NT2/D1 (cell line): ENCODE measurements at regions not wholly inside any gene's neighbourhood (a gene's known extent, or its start where the extent isn't known, plus 50 kb on each side); places are given as distances from the start of the nearest gene placed in this dataset.

Experiments
- DNase-seq: peaks from one replicate; pipeline ENCODE4 v3.0.0-alpha.2; 2011; ENCODE audit warnings: low read depth, low spot score
- H3K27me3 ChIP-seq: 2 replicates; pipeline ENCODE4 v1.6.0; 2011; ENCODE audit warnings: mild to moderate bottlenecking; ENCODE audit not compliant: insufficient read length, insufficient read depth
- H3K36me3 ChIP-seq: 2 replicates; pipeline ENCODE4 v1.6.1; 2011; ENCODE audit warnings: mild to moderate bottlenecking, low read length, mixed read lengths; ENCODE audit not compliant: insufficient read depth, insufficient read length
- H3K4me1 ChIP-seq: 2 replicates; pipeline ENCODE4 v1.5.1; 2011; ENCODE audit not compliant: insufficient read depth, insufficient read length
- H3K4me3 ChIP-seq: 2 replicates; pipeline ENCODE4 v1.5.1; 2011; ENCODE audit warnings: low read depth; ENCODE audit not compliant: insufficient read length
- H3K9ac ChIP-seq: 2 replicates; pipeline ENCODE4 v1.6.0; 2011; ENCODE audit warnings: low read depth; ENCODE audit not compliant: insufficient read length
- H3K9me3 ChIP-seq: 2 replicates; pipeline ENCODE4 v1.5.1; 2011; ENCODE audit warnings: mild to moderate bottlenecking, low read length; ENCODE audit not compliant: insufficient read depth
- SUZ12 ChIP-seq: IDR thresholded peaks from 2 replicates; pipeline ENCODE4 v1.6.1; 2011; ENCODE audit not compliant: insufficient read length, insufficient read depth; ENCODE audit errors: extremely low read depth
- YY1 ChIP-seq: IDR thresholded peaks from 2 replicates; pipeline ENCODE4 v1.6.1; 2011; ENCODE audit not compliant: insufficient read length, insufficient read depth
- ZNF274 ChIP-seq: IDR thresholded peaks from 2 replicates; pipeline ENCODE4 v1.6.1; 2011; ENCODE audit warnings: mild to moderate bottlenecking, low read depth, low read length

GRCh38 chrX:129238011-129238410 lies 285.3 kb downstream of the SMARCA1 start:
- Histone ChIP-seq H3K4me3 (no peak overlapping the region), H3K9ac (no peak overlapping the region), H3K36me3 (no peaks in the 10 kb centered on the region), H3K9me3 (no peaks in the 10 kb centered on the region), H3K4me1 (no peaks in the 10 kb centered on the region), H3K27me3 (no peaks in the 10 kb centered on the region)
- DNase-seq, result no peak
- TF ChIP-seq SUZ12, result no peak
- TF ChIP-seq YY1, result no peak
- TF ChIP-seq ZNF274, result no peak

- DNase-seq, result no peak
- Histone ChIP-seq H3K27me3 (no peaks in the 10 kb centered on the region), H3K9ac (no peak overlapping the region), H3K4me3 (no peak overlapping the region), H3K4me1 (no peaks in the 10 kb centered on the region), H3K9me3 (no peaks in the 10 kb centered on the region), H3K36me3 (no peaks in the 10 kb centered on the region)
- no peak for TF ChIP-seq YY1
- no peak for TF ChIP-seq ZNF274
- no peak for TF ChIP-seq SUZ12
Observed at GRCh38 chrX:129235903-129236302, 287.4 kb downstream of the SMARCA1 start.

- Histone ChIP-seq H3K9me3 (no peaks in the 10 kb centered on the region), H3K4me1 (no peaks in the 10 kb centered on the region), H3K9ac (no peak overlapping the region), H3K36me3 (no peaks in the 10 kb centered on the region), H3K4me3 (no peak overlapping the region), H3K27me3 (no peaks in the 10 kb centered on the region)
- no peak for TF ChIP-seq YY1
- no peak for TF ChIP-seq ZNF274
- no peak for TF ChIP-seq SUZ12
- no peak for DNase-seq
Observed at GRCh38 chrX:129233786-129234185, 289.5 kb downstream of the SMARCA1 start.

- Histone ChIP-seq H3K9ac (no peak overlapping the region), H3K27me3 (no peaks in the 10 kb centered on the region), H3K4me3 (no peak overlapping the region), H3K36me3 (no peaks in the 10 kb centered on the region), H3K9me3 (no peaks in the 10 kb centered on the region), H3K4me1 (no peaks in the 10 kb centered on the region)
- TF ChIP-seq ZNF274, result no peak
- no peak for TF ChIP-seq SUZ12
- TF ChIP-seq YY1, result no peak
- no peak for DNase-seq
Observed at GRCh38 chrX:129230850-129231512, 292.3 kb downstream of the SMARCA1 start.

- no peaks in the 10 kb centered on the region for H3K4me1 ChIP-seq
- DNase-seq, result no peak
- no peaks in the 10 kb centered on the region for H3K36me3 ChIP-seq
- H3K4me3 ChIP-seq, result no peak overlapping the region
- no peaks in the 10 kb centered on the region for H3K9me3 ChIP-seq
- H3K27me3 ChIP-seq, result no peaks in the 10 kb centered on the region
- TF ChIP-seq YY1, result no peak
- no peak for TF ChIP-seq SUZ12
- no peak for TF ChIP-seq ZNF274
- H3K9ac ChIP-seq, result no peak overlapping the region
Observed at GRCh38 chrX:129230168-129230567, 293.1 kb downstream of the SMARCA1 start.

GRCh38 chrX:129227366-129227765 lies 295.9 kb downstream of the SMARCA1 start:
- Histone ChIP-seq H3K9me3 (no peaks in the 10 kb centered on the region), H3K36me3 (no peaks in the 10 kb centered on the region), H3K9ac (no peak overlapping the region), H3K4me1 (no peaks in the 10 kb centered on the region), H3K4me3 (no peak overlapping the region), H3K27me3 (no peaks in the 10 kb centered on the region)
- TF ChIP-seq YY1 (no peak), SUZ12 (no peak), ZNF274 (no peak)
- no peak for DNase-seq

- Histone ChIP-seq H3K9ac (no peak overlapping the region), H3K27me3 (no peaks in the 10 kb centered on the region), H3K9me3 (no peaks in the 10 kb centered on the region), H3K4me1 (no peaks in the 10 kb centered on the region), H3K4me3 (no peak overlapping the region), H3K36me3 (no peaks in the 10 kb centered on the region)
- TF ChIP-seq SUZ12, result no peak
- TF ChIP-seq ZNF274, result no peak
- no peak for TF ChIP-seq YY1
- no peak for DNase-seq
Observed at GRCh38 chrX:129193357-129193756, 329.9 kb downstream of the SMARCA1 start.
